CD14-positive monocyte (primary cell): ENCODE measurements at regions not wholly inside any gene's neighbourhood (a gene's known extent, or its start where the extent isn't known, plus 50 kb on each side); places are given as distances from the start of the nearest gene placed in this dataset.
A peak's percentile ranks its signal among the peaks of the same experiment; 100 is the strongest.

Experiments
- DNase-seq, 3 donors: peaks; one replicate each; pipeline ENCODE4 v3.0.0-alpha.2; 2011 to 2022
- H2AFZ ChIP-seq: 2 replicates; pipeline ENCODE4 v1.6.0; 2012; ENCODE audit warnings: mild to moderate bottlenecking, low read depth, low read length, inconsistent platforms; ENCODE audit not compliant: insufficient read depth, poor library complexity, severe bottlenecking
- H3K27ac ChIP-seq, 2 donors: 1 replicate in 1 of 2; 2 replicates in 1 of 2; pipeline ENCODE4 v1.5.1; 2012 to 2013; ENCODE audit warnings: low read length in 2 of 2, control low read depth in 1 of 2, inconsistent platforms in 1 of 2, low read depth in 1 of 2, mild to moderate bottlenecking in 1 of 2
- H3K27me3 ChIP-seq, 2 donors: one replicate each; pipeline versions ENCODE4 v1.6.0 to v1.6.1; 2011 to 2013; ENCODE audit warnings: low read length in 2 of 2; ENCODE audit not compliant: control insufficient read depth in 2 of 2, insufficient read depth in 2 of 2
- H3K36me3 ChIP-seq, 2 donors: replicated peaks in 1 of 2; 1 replicate in 1 of 2; 2 replicates in 1 of 2; pipeline versions ENCODE4 v1.5.1 to v1.6.1; 2012 to 2013; ENCODE audit warnings: low read length in 2 of 2, control low read depth in 1 of 2, inconsistent platforms in 1 of 2, mild to moderate bottlenecking in 1 of 2; ENCODE audit not compliant: insufficient read depth in 2 of 2, control insufficient read depth in 1 of 2
- H3K4me1 ChIP-seq, 2 donors: 1 replicate in 1 of 2; 2 replicates in 1 of 2; pipeline versions ENCODE4 v1.5.1 to v1.6.1; 2012 to 2013; ENCODE audit warnings: low read length in 2 of 2, control low read depth in 1 of 2, inconsistent platforms in 1 of 2, mild to moderate bottlenecking in 1 of 2, moderate library complexity in 1 of 2; ENCODE audit not compliant: insufficient read depth in 2 of 2, control insufficient read depth in 1 of 2
- H3K4me2 ChIP-seq: replicated peaks from 2 replicates; pipeline ENCODE3; 2012; ENCODE audit warnings: low read length, moderate library complexity, mild to moderate bottlenecking; ENCODE audit not compliant: poor library complexity, severe bottlenecking; ENCODE audit errors: extremely low read depth
- H3K4me3 ChIP-seq, 3 experiments: fragments of 200-600 bp in 1 of 3; sonication (generic) in 1 of 3; replicated peaks in 1 of 3; 1 replicate in 2 of 3; 2 replicates in 1 of 3; pipeline ENCODE4 v1.5.1; 2011 to 2013; ENCODE audit warnings: low read length in 3 of 3, mild to moderate bottlenecking in 3 of 3, control low read depth in 2 of 3, low read depth in 2 of 3, inconsistent platforms in 1 of 3, moderate library complexity in 1 of 3
- H3K79me2 ChIP-seq: 2 replicates; pipeline ENCODE4 v1.6.0; 2012; ENCODE audit warnings: mild to moderate bottlenecking, control low read depth, inconsistent platforms, low read length, moderate library complexity; ENCODE audit not compliant: insufficient read depth
- H3K9ac ChIP-seq: 2 replicates; pipeline ENCODE4 v1.6.0; 2017; ENCODE audit warnings: low read length, mild to moderate bottlenecking; ENCODE audit not compliant: insufficient read depth, poor library complexity, severe bottlenecking
- H3K9me3 ChIP-seq, 2 donors: replicated peaks in 1 of 2; 1 replicate in 1 of 2; 2 replicates in 1 of 2; pipeline versions ENCODE4 v1.5.1 to v1.6.1; 2012 to 2013; ENCODE audit warnings: low read length in 2 of 2, control low read depth in 1 of 2; ENCODE audit not compliant: control insufficient read depth in 1 of 2, insufficient read depth in 1 of 2
- H4K20me1 ChIP-seq: 2 replicates; pipeline ENCODE4 v1.6.0; 2012; ENCODE audit warnings: mild to moderate bottlenecking, low read length, control low read depth, moderate library complexity; ENCODE audit not compliant: insufficient read depth
- H3K27ac Mint-ChIP-seq, 7 donors: one replicate each; pipeline ENCODE4 v1.8.0; 2020; ENCODE audit warnings: mild to moderate bottlenecking in 7 of 7, mixed read lengths in 7 of 7, moderate library complexity in 6 of 7, inconsistent platforms in 2 of 7
- H3K27me3 Mint-ChIP-seq, 3 donors: one replicate each; pipeline ENCODE4 v1.8.0; 2021 to 2022; ENCODE audit warnings: low read depth in 3 of 3, mild to moderate bottlenecking in 3 of 3, mixed read lengths in 3 of 3, moderate library complexity in 3 of 3, inconsistent platforms in 1 of 3
- H3K36me3 Mint-ChIP-seq, 2 donors: one replicate each; pipeline ENCODE4 v1.8.0; 2020; ENCODE audit warnings: mixed read lengths in 2 of 2, inconsistent platforms in 1 of 2, mild to moderate bottlenecking in 1 of 2
- H3K4me1 Mint-ChIP-seq: one replicate; pipeline ENCODE4 v1.8.0; 2020; ENCODE audit warnings: mild to moderate bottlenecking, mixed read lengths
- H3K4me3 Mint-ChIP-seq, 2 donors: one replicate each; pipeline ENCODE4 v1.8.0; 2020; ENCODE audit warnings: mild to moderate bottlenecking in 2 of 2, mixed read lengths in 2 of 2, moderate library complexity in 1 of 2
- H3K9me3 Mint-ChIP-seq, 7 donors: one replicate each; pipeline ENCODE4 v1.8.0; 2020 to 2022; ENCODE audit warnings: mixed read lengths in 7 of 7, mild to moderate bottlenecking in 6 of 7, moderate library complexity in 6 of 7, inconsistent platforms in 2 of 7
- CTCF ChIP-seq: fragments of 200-600 bp; IDR thresholded peaks from one replicate; pipeline ENCODE4 v1.8.0; 2022; ENCODE audit warnings: antibody characterized with exemption, mild to moderate bottlenecking
- WGBS: methylation state at CpG from one replicate; pipeline ENCODE4 v1.1.5; 2013; ENCODE audit warnings: missing lambda C conversion rate; ENCODE audit not compliant: insufficient coverage; 5-methylcytosine and 5-hydroxymethylcytosine counted together
- intact Hi-C, 2 donors: fragments of 100-400 bp; cut with micrococcal nuclease; formaldehyde crosslinking; loops; one replicate each; pipeline versions ENCODE4 v1.15.0 to v1.15.1; 2023

GRCh38 chr17:45660474-45660873 lies 123.6 kb upstream of the CRHR1 start:
- H3K4me3 ChIP-seq: no peak overlapping the region
- H3K27me3 Mint-ChIP-seq: peaks cover 12 to 21% (median 20%) of the 10 kb centered on the region in 3 donors
- H3K27ac ChIP-seq: no peak overlapping the region
- intact Hi-C loops: no loop called here
- TF ChIP-seq CTCF: no peak
- no peak overlapping the region for H2AFZ ChIP-seq
- no peaks in the 10 kb centered on the region for H4K20me1 ChIP-seq
- H3K9me3 ChIP-seq: no peaks in the 10 kb centered on the region
- H3K27me3 ChIP-seq: no peaks in the 10 kb centered on the region
- H3K27ac Mint-ChIP-seq: no peak overlapping the region
- no peaks in the 10 kb centered on the region for H3K79me2 ChIP-seq
- H3K4me1 Mint-ChIP-seq: no peaks in the 10 kb centered on the region
- H3K4me2 ChIP-seq: no peak overlapping the region
- no peaks in the 10 kb centered on the region for H3K36me3 ChIP-seq
- H3K36me3 Mint-ChIP-seq: no peaks in the 10 kb centered on the region
- H3K4me1 ChIP-seq: no peaks in the 10 kb centered on the region
- peak overlapping the region in 1 of 2 donors; percentile 17 for H3K4me3 Mint-ChIP-seq
- WGBS: 64% methylated on average over 2 of the region's 4 CpGs
- H3K9ac ChIP-seq: no peak overlapping the region
- peaks cover 0 to 4% (median 2%) of the 10 kb centered on the region in 7 donors for H3K9me3 Mint-ChIP-seq
- DNase-seq: no peak

- Mint-ChIP-seq H3K4me1 (no peaks in the 10 kb centered on the region), H3K9me3 (peaks cover 0 to 4% (median 2%) of the 10 kb centered on the region in 7 donors), H3K36me3 (no peaks in the 10 kb centered on the region), H3K4me3 (no peak overlapping the region), H3K27me3 (peaks cover 12 to 18% (median 17%) of the 10 kb centered on the region in 3 donors), H3K27ac (no peak overlapping the region)
- Histone ChIP-seq H3K27me3 (no peaks in the 10 kb centered on the region), H3K36me3 (no peaks in the 10 kb centered on the region), H2AFZ (no peak overlapping the region), H3K27ac (no peak overlapping the region), H3K4me3 (no peak overlapping the region), H3K4me1 (no peaks in the 10 kb centered on the region), H3K79me2 (no peaks in the 10 kb centered on the region), H3K4me2 (no peak overlapping the region), H3K9ac (no peak overlapping the region), H3K9me3 (no peaks in the 10 kb centered on the region), H4K20me1 (no peaks in the 10 kb centered on the region)
- intact Hi-C loops: no loop called here
- DNase-seq: no peak
- WGBS: 89% methylated on average over 1 of the region's 2 CpGs
- TF ChIP-seq CTCF: no peak
These were observed 121.7 kb upstream of the CRHR1 start for GRCh38 chr17:45662432-45662831.
